Esophagus squamous epithelium (tissue), 5 donors: ENCODE measurements at regions not wholly inside any gene's neighbourhood (a gene's known extent, or its start where the extent isn't known, plus 50 kb on each side); places are given as distances from the start of the nearest gene placed in this dataset.

Experiments
- DNase-seq: peaks from one replicate; lab custom pipeline; 2025; lab: John Stamatoyannopoulos, UW
- H3K27ac ChIP-seq, 4 donors: fragments of 200-600 bp; sonication (generic); one replicate each; pipeline ENCODE4 v1.5.1; 2016 to 2019; ENCODE audit warnings: mild to moderate bottlenecking in 1 of 4
- H3K27me3 ChIP-seq, 4 donors: fragments of 200-600 bp; sonication (generic); 1 replicate in 3 of 4; 2 replicates in 1 of 4; pipeline versions ENCODE4 v1.5.1 to v1.6.0; 2017 to 2021; ENCODE audit warnings: antibody characterized with exemption in 1 of 4
- H3K36me3 ChIP-seq, 3 donors: fragments of 200-600 bp; sonication (generic); one replicate each; pipeline ENCODE4 v1.5.1; 2016 to 2019
- H3K4me1 ChIP-seq, 3 donors: fragments of 200-600 bp; sonication (generic); one replicate each; pipeline ENCODE4 v1.5.1; 2017 to 2019
- H3K4me3 ChIP-seq, 4 donors: fragments of 200-600 bp; sonication (generic); 1 replicate in 3 of 4; 2 replicates in 1 of 4; pipeline ENCODE4 v1.5.1; 2016 to 2019; ENCODE audit warnings: mild to moderate bottlenecking in 2 of 4, moderate library complexity in 1 of 4
- H3K9me3 ChIP-seq, 3 donors: fragments of 200-600 bp; sonication (generic); one replicate each; pipeline ENCODE4 v1.5.1; 2016 to 2019
- CTCF ChIP-seq, 6 experiments: fragments of 450-650 bp in 4 of 6; fragments of 200-600 bp in 2 of 6; sonication (generic) in 2 of 6; IDR thresholded peaks; one replicate each; pipeline ENCODE4 v1.5.1; 2016 to 2019; ENCODE audit warnings: antibody characterized with exemption in 6 of 6, mild to moderate bottlenecking in 4 of 6, moderate library complexity in 4 of 6
- POLR2A ChIP-seq, 4 donors: fragments of 450-650 bp; IDR thresholded peaks; one replicate each; pipeline ENCODE4 v1.6.1; 2017; ENCODE audit warnings: antibody characterized with exemption in 4 of 4, mild to moderate bottlenecking in 4 of 4, moderate library complexity in 3 of 4
- WGBS, 2 donors: methylation state at CpG; one replicate each; pipeline ENCODE4 v1.1.5; 2018; 5-methylcytosine and 5-hydroxymethylcytosine counted together
- intact Hi-C: fragments of 100-400 bp; cut with DNase I; formaldehyde crosslinking; loops from one replicate; pipeline ENCODE4 v1.15.0; 2022
- donor health status: DM: yes; HTN: yes; CAD: no.

- WGBS, 2 donors: 94 to 96% methylated on average over 2 of the region's 2 CpGs
- Histone ChIP-seq H3K4me1 (no peaks in the 10 kb centered on the region), H3K9me3 (no peaks in the 10 kb centered on the region), H3K4me3 (no peak overlapping the region), H3K36me3 (no peaks in the 10 kb centered on the region), H3K27me3 (no peaks in the 10 kb centered on the region), H3K27ac (no peak overlapping the region)
- no peak for DNase-seq
- intact Hi-C loops: no loop called here
- no peak for TF ChIP-seq CTCF (IDR thresholded peaks at IDR 0.05)
- no peak for TF ChIP-seq POLR2A (IDR thresholded peaks at IDR 0.05)
These were observed 903.6 kb downstream of the RPA4 start for GRCh38 chrX:97787311-97787710.

- Histone ChIP-seq H3K4me3 (no peak overlapping the region), H3K27me3 (no peaks in the 10 kb centered on the region), H3K9me3 (no peaks in the 10 kb centered on the region), H3K27ac (no peak overlapping the region), H3K36me3 (no peaks in the 10 kb centered on the region), H3K4me1 (no peaks in the 10 kb centered on the region)
- DNase-seq: no peak
- 79 to 83% methylated on average over 1 to 2 of the region's 2 CpGs for WGBS, 2 donors
- TF ChIP-seq POLR2A (IDR thresholded peaks at IDR 0.05) (no peak), CTCF (IDR thresholded peaks at IDR 0.05) (no peak)
- intact Hi-C loops: no loop called here
These were observed 904.1 kb downstream of the RPA4 start for GRCh38 chrX:97787849-97788248.

- intact Hi-C loops: no loop called here
- no peaks in the 10 kb centered on the region for H3K27me3 ChIP-seq
- no peaks in the 10 kb centered on the region for H3K4me1 ChIP-seq
- H3K36me3 ChIP-seq: no peaks in the 10 kb centered on the region
- no peak for TF ChIP-seq POLR2A (IDR thresholded peaks at IDR 0.05)
- no peak for TF ChIP-seq CTCF (IDR thresholded peaks at IDR 0.05)
- no peak overlapping the region for H3K4me3 ChIP-seq
- WGBS, 2 donors: 71 to 80% methylated on average over 1 of the region's 1 CpG
- H3K9me3 ChIP-seq: no peaks in the 10 kb centered on the region
- no peak for DNase-seq
- H3K27ac ChIP-seq: no peak overlapping the region
These were observed 907.1 kb downstream of the RPA4 start for GRCh38 chrX:97790850-97791249.

GRCh38 chrX:97797076-97797475 is 913.4 kb downstream of the RPA4 start:
- H3K4me3 ChIP-seq: no peak overlapping the region
- 77% methylated on average over 2 of the region's 2 CpGs for WGBS, 2 donors
- no peaks in the 10 kb centered on the region for H3K9me3 ChIP-seq
- intact Hi-C loops: no loop called here
- H3K27me3 ChIP-seq: no peaks in the 10 kb centered on the region
- H3K4me1 ChIP-seq: no peaks in the 10 kb centered on the region
- TF ChIP-seq CTCF (IDR thresholded peaks at IDR 0.05) (no peak), POLR2A (IDR thresholded peaks at IDR 0.05) (no peak)
- H3K36me3 ChIP-seq: no peaks in the 10 kb centered on the region
- no peak for DNase-seq
- no peak overlapping the region for H3K27ac ChIP-seq

- TF ChIP-seq CTCF (IDR thresholded peaks at IDR 0.05) (no peak), POLR2A (IDR thresholded peaks at IDR 0.05) (no peak)
- H3K4me1 ChIP-seq: no peaks in the 10 kb centered on the region
- no peak overlapping the region for H3K27ac ChIP-seq
- H3K36me3 ChIP-seq: no peaks in the 10 kb centered on the region
- H3K4me3 ChIP-seq: no peak overlapping the region
- no peak for DNase-seq
- H3K27me3 ChIP-seq: no peaks in the 10 kb centered on the region
- H3K9me3 ChIP-seq: no peaks in the 10 kb centered on the region
- 74 to 84% methylated on average over 3 of the region's 3 CpGs for WGBS, 2 donors
- intact Hi-C loops: no loop called here
These were observed 922.5 kb downstream of the RPA4 start for GRCh38 chrX:97806238-97806637.
